T-helper 9 cell (primary cell): ENCODE measurements at regions not wholly inside any gene's neighbourhood (a gene's known extent, or its start where the extent isn't known, plus 50 kb on each side); places are given as distances from the start of the nearest gene placed in this dataset.

Experiments used
- DNase-seq: peaks from one replicate; pipeline ENCODE4 v3.0.0-alpha.2; 2020

GRCh38 chr7:114860206-114860605 is 61.7 kb upstream of the MDFIC start:
- no peak for DNase-seq

GRCh38 chr7:114862406-114862805 is 59.5 kb upstream of the MDFIC start:
- DNase-seq: no peak

GRCh38 chr7:114864278-114864677 is 57.6 kb upstream of the MDFIC start:
- no peak for DNase-seq

- peak; percentile 45 for DNase-seq
These were observed 56.3 kb upstream of the MDFIC start for GRCh38 chr7:114865564-114865963.
